KMS-11 (cell line): ENCODE measurements at regions not wholly inside any gene's neighbourhood (a gene's known extent, or its start where the extent isn't known, plus 50 kb on each side); places are given as distances from the start of the nearest gene placed in this dataset.

ENCODE experiments used
- H2AFZ ChIP-seq: fragments of 200-600 bp; sonication (generic); 2 replicates; pipeline ENCODE4 v1.6.1; 2016; ENCODE audit warnings: antibody characterized with exemption, mixed run types, low read depth
- H3K27ac ChIP-seq: fragments of 200-600 bp; sonication (generic); 2 replicates; pipeline ENCODE4 v1.6.1; 2016; ENCODE audit warnings: mild to moderate bottlenecking, mixed run types
- H3K27me3 ChIP-seq: fragments of 200-600 bp; sonication (generic); 2 replicates; pipeline ENCODE4 v1.6.1; 2017; ENCODE audit warnings: mild to moderate bottlenecking, low read depth, mixed run types, moderate library complexity; ENCODE audit not compliant: insufficient read depth
- H3K36me3 ChIP-seq: fragments of 200-600 bp; sonication (generic); 2 replicates; pipeline ENCODE4 v1.6.1; 2017; ENCODE audit warnings: mild to moderate bottlenecking, mixed run types; ENCODE audit not compliant: insufficient read depth
- H3K4me1 ChIP-seq: fragments of 200-600 bp; sonication (generic); 2 replicates; pipeline ENCODE4 v1.6.1; 2016; ENCODE audit warnings: mild to moderate bottlenecking, low read depth, mixed run types; ENCODE audit not compliant: poor library complexity, severe bottlenecking
- H3K4me2 ChIP-seq: fragments of 200-600 bp; sonication (generic); 2 replicates; pipeline ENCODE4 v1.7.0; 2016; ENCODE audit warnings: mild to moderate bottlenecking, mixed run types
- H3K4me3 ChIP-seq: fragments of 200-600 bp; sonication (generic); IDR thresholded peaks from 2 replicates; pipeline ENCODE4 v1.6.1; 2017; ENCODE audit warnings: low read depth, low read length, mixed read lengths; ENCODE audit not compliant: insufficient read depth
- H3K79me2 ChIP-seq: fragments of 200-600 bp; sonication (generic); 2 replicates; pipeline ENCODE4 v1.6.1; 2016; ENCODE audit warnings: low read depth, mixed run types; ENCODE audit not compliant: insufficient read depth
- H3K9ac ChIP-seq: fragments of 200-600 bp; sonication (generic); 2 replicates; pipeline ENCODE4 v1.6.1; 2016; ENCODE audit warnings: mild to moderate bottlenecking, mixed run types
- H4K20me1 ChIP-seq: fragments of 200-600 bp; sonication (generic); 2 replicates; pipeline ENCODE4 v1.6.1; 2016; ENCODE audit warnings: mild to moderate bottlenecking, mixed run types; ENCODE audit not compliant: insufficient read depth
- TF ChIP-seq, protein P1 (sequence below): fragments of 200-600 bp; sonication (generic); conservative IDR thresholded peaks from 2 replicates; pipeline ENCODE4 v1.6.1; 2017; ENCODE audit warnings: low read depth, mild to moderate bottlenecking, antibody characterized with exemption, low read length, moderate library complexity, mixed read lengths

DNA sequence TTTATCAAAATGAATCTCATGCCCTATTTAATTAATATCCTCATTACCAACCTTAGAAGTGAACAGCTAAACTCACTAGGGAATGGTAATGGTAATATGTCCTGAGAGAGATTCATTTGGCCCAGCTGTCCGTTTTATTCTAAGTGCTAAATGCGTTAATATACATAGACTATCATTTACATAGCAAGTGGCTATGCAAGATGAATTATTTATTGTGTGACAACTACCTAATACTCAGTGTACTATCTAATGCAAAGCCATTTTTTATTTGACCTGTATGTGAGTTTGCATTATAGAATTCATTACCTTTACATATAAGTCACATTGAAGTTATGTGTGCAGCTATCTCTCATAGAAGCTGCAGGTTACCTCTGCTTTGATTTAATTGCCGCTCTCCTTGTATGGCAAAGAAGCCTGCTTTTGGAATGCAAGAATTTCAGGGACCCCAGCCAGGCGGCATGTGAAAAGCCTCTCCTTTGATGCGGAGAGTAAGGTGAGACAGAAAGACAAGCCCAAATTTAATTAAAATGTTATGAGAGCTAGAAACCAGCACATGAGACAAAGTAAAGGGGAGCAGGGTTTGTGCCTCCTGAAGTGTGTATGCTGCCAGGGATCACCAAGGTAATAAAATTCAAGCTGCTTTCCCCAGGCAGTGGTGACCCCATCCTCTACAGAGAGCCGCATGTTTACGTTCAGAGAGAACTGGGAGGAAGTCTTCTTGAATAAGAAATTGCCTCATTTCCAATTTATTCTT, 693.0 kb upstream of the MAP3K7 start:
- no peaks in the 10 kb centered on the region for H3K79me2 ChIP-seq
- H3K4me3 ChIP-seq: no peak overlapping the region
- no peak overlapping the region for H3K9ac ChIP-seq
- H3K36me3 ChIP-seq: no peaks in the 10 kb centered on the region
- no peaks in the 10 kb centered on the region for H3K27me3 ChIP-seq
- no peak overlapping the region for H3K27ac ChIP-seq
- TF ChIP-seq, protein P1, sequence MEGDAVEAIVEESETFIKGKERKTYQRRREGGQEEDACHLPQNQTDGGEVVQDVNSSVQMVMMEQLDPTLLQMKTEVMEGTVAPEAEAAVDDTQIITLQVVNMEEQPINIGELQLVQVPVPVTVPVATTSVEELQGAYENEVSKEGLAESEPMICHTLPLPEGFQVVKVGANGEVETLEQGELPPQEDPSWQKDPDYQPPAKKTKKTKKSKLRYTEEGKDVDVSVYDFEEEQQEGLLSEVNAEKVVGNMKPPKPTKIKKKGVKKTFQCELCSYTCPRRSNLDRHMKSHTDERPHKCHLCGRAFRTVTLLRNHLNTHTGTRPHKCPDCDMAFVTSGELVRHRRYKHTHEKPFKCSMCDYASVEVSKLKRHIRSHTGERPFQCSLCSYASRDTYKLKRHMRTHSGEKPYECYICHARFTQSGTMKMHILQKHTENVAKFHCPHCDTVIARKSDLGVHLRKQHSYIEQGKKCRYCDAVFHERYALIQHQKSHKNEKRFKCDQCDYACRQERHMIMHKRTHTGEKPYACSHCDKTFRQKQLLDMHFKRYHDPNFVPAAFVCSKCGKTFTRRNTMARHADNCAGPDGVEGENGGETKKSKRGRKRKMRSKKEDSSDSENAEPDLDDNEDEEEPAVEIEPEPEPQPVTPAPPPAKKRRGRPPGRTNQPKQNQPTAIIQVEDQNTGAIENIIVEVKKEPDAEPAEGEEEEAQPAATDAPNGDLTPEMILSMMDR: no peak
- H3K4me1 ChIP-seq: no peaks in the 10 kb centered on the region
- H3K4me2 ChIP-seq: no peak overlapping the region
- H2AFZ ChIP-seq: no peak overlapping the region
- H4K20me1 ChIP-seq: no peaks in the 10 kb centered on the region

DNA sequence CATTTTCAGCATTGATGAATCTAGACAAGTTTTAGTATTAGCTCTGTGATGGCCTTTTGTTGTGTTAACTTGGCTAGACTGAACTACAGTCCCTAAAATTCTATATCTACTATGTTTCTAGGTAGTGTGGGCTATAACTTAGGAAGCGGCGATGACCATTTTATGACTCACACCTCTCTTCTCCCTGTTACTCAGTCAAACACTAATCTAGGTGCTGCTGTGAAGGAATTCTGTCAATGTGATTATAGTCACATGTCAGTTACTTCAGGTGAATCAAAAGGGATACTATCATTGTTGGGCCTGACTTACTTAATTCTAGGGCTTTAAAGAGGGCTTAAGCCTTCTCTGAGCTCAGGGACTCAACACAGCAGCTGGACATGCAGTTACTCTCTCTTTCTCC, 691.5 kb upstream of the MAP3K7 start:
- TF ChIP-seq, protein P1: no peak
- H3K27me3 ChIP-seq: no peaks in the 10 kb centered on the region
- H3K79me2 ChIP-seq: no peaks in the 10 kb centered on the region
- no peaks in the 10 kb centered on the region for H3K4me1 ChIP-seq
- no peak overlapping the region for H3K27ac ChIP-seq
- H3K4me2 ChIP-seq: no peak overlapping the region
- no peak overlapping the region for H3K4me3 ChIP-seq
- H3K9ac ChIP-seq: no peak overlapping the region
- H2AFZ ChIP-seq: no peak overlapping the region
- no peaks in the 10 kb centered on the region for H3K36me3 ChIP-seq
- H4K20me1 ChIP-seq: no peaks in the 10 kb centered on the region

DNA sequence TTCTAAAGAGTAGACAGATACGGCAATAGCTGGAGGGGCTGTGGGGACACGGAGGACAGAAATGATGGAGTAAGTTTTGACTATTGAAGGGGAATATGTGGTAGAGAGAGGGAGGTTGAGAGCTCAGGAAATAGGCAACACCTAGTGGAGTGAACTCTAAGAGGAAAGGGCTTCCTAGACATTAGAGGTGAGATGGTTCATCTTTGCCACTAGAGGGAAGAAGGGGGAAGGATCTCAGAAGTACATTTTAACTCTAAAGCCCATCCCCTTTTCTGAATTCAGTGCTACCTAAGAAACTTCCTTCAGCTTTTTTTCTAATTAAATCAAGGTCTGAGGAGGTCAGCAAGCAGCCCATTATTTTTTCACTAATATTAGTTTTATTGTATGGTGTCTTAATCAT, 689.4 kb upstream of the MAP3K7 start:
- Histone ChIP-seq H3K4me1 (no peaks in the 10 kb centered on the region), H2AFZ (no peak overlapping the region), H3K27me3 (no peaks in the 10 kb centered on the region), H3K9ac (no peak overlapping the region), H3K79me2 (no peaks in the 10 kb centered on the region), H3K36me3 (no peaks in the 10 kb centered on the region), H4K20me1 (no peaks in the 10 kb centered on the region), H3K27ac (no peak overlapping the region), H3K4me3 (no peak overlapping the region), H3K4me2 (no peak overlapping the region)
- TF ChIP-seq, protein P1: peak; percentile 37; the same call in 1 of the 2 replicates

DNA sequence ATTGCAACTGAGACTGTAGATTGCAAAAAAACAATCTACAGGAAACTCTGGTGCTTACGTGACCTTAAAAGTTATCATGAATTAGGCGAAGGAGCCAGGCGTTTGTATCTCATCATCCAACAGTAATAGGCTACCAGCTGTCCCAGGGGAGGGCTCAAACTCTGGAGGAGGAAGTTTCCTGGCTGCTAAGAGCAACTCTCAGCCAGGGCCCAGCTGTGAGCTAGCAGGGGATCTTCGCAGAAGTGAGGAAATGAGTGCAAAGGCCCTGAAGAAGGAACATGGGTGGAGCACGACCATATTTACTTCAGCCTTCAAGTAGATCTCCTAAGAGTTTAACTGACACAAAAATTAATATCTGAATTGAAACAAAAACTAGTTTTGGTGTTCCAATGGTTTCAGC, 686.9 kb upstream of the MAP3K7 start:
- Histone ChIP-seq H3K27ac (no peak overlapping the region), H3K4me1 (no peaks in the 10 kb centered on the region), H3K9ac (no peak overlapping the region), H4K20me1 (no peaks in the 10 kb centered on the region), H3K27me3 (no peaks in the 10 kb centered on the region), H2AFZ (no peak overlapping the region), H3K4me2 (no peak overlapping the region), H3K4me3 (no peak overlapping the region), H3K79me2 (no peaks in the 10 kb centered on the region), H3K36me3 (no peaks in the 10 kb centered on the region)
- TF ChIP-seq, protein P1: no peak
